HCT116 (cell line): ENCODE measurements at regions not wholly inside any gene's neighbourhood (a gene's known extent, or its start where the extent isn't known, plus 50 kb on each side); places are given as distances from the start of the nearest gene placed in this dataset.

ENCODE experiments used
- ATAC-seq: fragments of 200-7000 bp; cut with Tn5 transposase; 2 replicates; pipeline ENCODE4 v1.9.1; 2020; ENCODE audit warnings: mild to moderate bottlenecking, moderate library complexity
- BruUV-seq: library from RNA; stranded (reverse); fragments of 400-500 nt; replicated peaks from 2 replicates; lab custom pipeline; 2021; lab: Mats Ljungman, UMichigan
- CTCF ChIA-PET: fragments of 300-600 bp; sonication (Branson Sonifier 250); formaldehyde crosslinking; loops from one replicate; lab custom pipeline; 2021; ENCODE audit warnings: antibody characterized with exemption; lab: Charles Lee
- POLR2A ChIA-PET: fragments of 300-600, 350-600 bp; sonication (Branson Sonifier 250); formaldehyde crosslinking; loops from one replicate; lab custom pipeline; 2021; ENCODE audit warnings: antibody characterized with exemption; lab: Charles Lee
- RAD21 ChIA-PET, 2 experiments: fragments of 300-600 bp; sonication (Branson Sonifier 250); formaldehyde crosslinking; loops; one replicate each; lab custom pipeline; 2023; ENCODE audit warnings: low total read pairs in 2 of 2; ENCODE audit not compliant: uncharacterized antibody in 2 of 2, unreplicated experiment in 2 of 2, low non-redundant PET in 1 of 2; lab: Charles Lee
- DNase-seq: peaks from one replicate; pipeline ENCODE4 v3.0.0-alpha.2; 2010; ENCODE audit warnings: low read depth, low spot score
- H2AFZ ChIP-seq: fragments of 200-600 bp; shearing (Covaris generic), sonication (generic); 2 replicates; pipeline ENCODE4 v1.6.1; 2017; ENCODE audit warnings: low read depth, mixed run types, mixed read lengths, antibody characterized with exemption, low read length; ENCODE audit not compliant: poor library complexity, severe bottlenecking
- H3K27ac ChIP-seq: 2 replicates; pipeline ENCODE4 v1.5.1; 2012; ENCODE audit warnings: low read depth, low read length
- H3K27me3 ChIP-seq: fragments of 200-600 bp; sonication (generic); 2 replicates; pipeline ENCODE4 v1.6.1; 2016; ENCODE audit warnings: mixed run types, low read length, mixed read lengths; ENCODE audit not compliant: insufficient read depth
- H3K36me3 ChIP-seq, 2 experiments: fragments of 200-500 bp in 1 of 2; fragments of 200-600 bp in 1 of 2; sonication (Bioruptor generic) in 1 of 2; sonication (generic) in 1 of 2; 2 replicates each; pipeline versions ENCODE4 v1.5.1 to v1.6.1; 2014 to 2016; ENCODE audit warnings: low read length in 2 of 2, inconsistent platforms in 1 of 2, mixed read lengths in 1 of 2, mixed run types in 1 of 2; ENCODE audit not compliant: insufficient read depth in 2 of 2, control insufficient read depth in 1 of 2
- H3K4me1 ChIP-seq, 2 experiments: fragments of 200-600 bp in 1 of 2; sonication (generic) in 1 of 2; 2 replicates each; pipeline versions ENCODE4 v1.5.1 to v1.6.1; 2012 to 2017; ENCODE audit warnings: low read length in 2 of 2, inconsistent platforms in 1 of 2, mild to moderate bottlenecking in 1 of 2, mixed read lengths in 1 of 2, mixed run types in 1 of 2, moderate library complexity in 1 of 2; ENCODE audit not compliant: insufficient read depth in 2 of 2, control insufficient read depth in 1 of 2
- H3K4me2 ChIP-seq: fragments of 200-600 bp; sonication (generic); 2 replicates; pipeline ENCODE4 v1.6.1; 2017; ENCODE audit warnings: mixed run types, low read length, mixed read lengths
- H3K4me3 ChIP-seq, 2 experiments: fragments of 200-600 bp in 1 of 2; sonication (generic) in 1 of 2; replicated peaks in 1 of 2; 2 replicates each; pipeline ENCODE4 v1.5.1; 2011 to 2016; ENCODE audit warnings: low read length in 2 of 2, control low read depth in 1 of 2, low read depth in 1 of 2, mild to moderate bottlenecking in 1 of 2, mixed read lengths in 1 of 2, mixed run types in 1 of 2
- H3K79me2 ChIP-seq: fragments of 200-600 bp; sonication (generic); 2 replicates; pipeline ENCODE4 v1.6.1; 2017; ENCODE audit warnings: mild to moderate bottlenecking, mixed run types, low read length, moderate library complexity, mixed read lengths; ENCODE audit not compliant: insufficient read depth
- H3K9ac ChIP-seq: fragments of 200-600 bp; sonication (generic); 2 replicates; pipeline ENCODE4 v1.6.1; 2016; ENCODE audit warnings: low read length, mixed read lengths
- H3K9me2 ChIP-seq: fragments of 200-600 bp; sonication (generic), shearing (Covaris generic); 2 replicates; pipeline ENCODE4 v1.6.1; 2017; ENCODE audit warnings: mixed run types, mild to moderate bottlenecking, moderate library complexity; ENCODE audit not compliant: insufficient read depth
- H3K9me3 ChIP-seq, 2 experiments: fragments of 200-500 bp in 1 of 2; fragments of 200-600 bp in 1 of 2; sonication (Bioruptor generic) in 1 of 2; sonication (generic) in 1 of 2; 2 replicates each; pipeline ENCODE4 v1.6.1; 2014 to 2017; ENCODE audit warnings: low read length in 2 of 2, mixed read lengths in 2 of 2, inconsistent platforms in 1 of 2, low read depth in 1 of 2, mild to moderate bottlenecking in 1 of 2, mixed run types in 1 of 2, moderate library complexity in 1 of 2; ENCODE audit not compliant: control insufficient read depth in 1 of 2, insufficient read depth in 1 of 2
- H4K20me1 ChIP-seq: fragments of 200-600 bp; sonication (generic), shearing (Covaris generic); 2 replicates; pipeline ENCODE4 v1.6.1; 2017; ENCODE audit warnings: mixed run types, mild to moderate bottlenecking, moderate library complexity; ENCODE audit not compliant: insufficient read depth
- ATF3 ChIP-seq: IDR thresholded peaks from 2 replicates; pipeline ENCODE4 v1.6.1; 2012
- CEBPB ChIP-seq: IDR thresholded peaks from 2 replicates; pipeline ENCODE4 v1.6.1; 2012; ENCODE audit warnings: low read depth
- ELF1 ChIP-seq: IDR thresholded peaks from 2 replicates; pipeline ENCODE4 v1.6.1; 2012; ENCODE audit warnings: low read depth, borderline replicate concordance
- EZH2 ChIP-seq: fragments of 200-600 bp; sonication (generic); IDR thresholded peaks from 2 replicates; pipeline ENCODE4 v1.6.1; 2017; ENCODE audit warnings: antibody characterized with exemption, mixed run types
- EZH2phosphoT487 ChIP-seq: fragments of 200-600 bp; IDR thresholded peaks from 2 replicates; pipeline ENCODE4 v1.6.1; 2018; ENCODE audit warnings: antibody characterized with exemption, borderline replicate concordance
- JUND ChIP-seq: IDR thresholded peaks from 2 replicates; pipeline ENCODE4 v1.6.1; 2012
- POLR2A ChIP-seq: IDR thresholded peaks from 2 replicates; pipeline ENCODE4 v1.7.0; 2011; ENCODE audit warnings: borderline replicate concordance; ENCODE audit not compliant: insufficient read depth, insufficient read length; ENCODE audit errors: extremely low read depth
- REST ChIP-seq: IDR thresholded peaks from 2 replicates; pipeline ENCODE4 v1.6.1; 2012; ENCODE audit warnings: low read depth
- SIN3A ChIP-seq: IDR thresholded peaks from 2 replicates; pipeline ENCODE4 v1.6.1; 2012; ENCODE audit warnings: low read depth
- SP1 ChIP-seq: IDR thresholded peaks from 2 replicates; pipeline ENCODE4 v1.6.1; 2012; ENCODE audit warnings: low read depth
- ZBTB33 ChIP-seq: IDR thresholded peaks from 2 replicates; pipeline ENCODE4 v1.6.1; 2011; ENCODE audit warnings: mild to moderate bottlenecking, low read length, moderate library complexity; ENCODE audit not compliant: insufficient replicate concordance; ENCODE audit errors: extremely low read depth
- ZNF274 ChIP-seq: fragments of 200-500 bp; sonication (Bioruptor generic); IDR thresholded peaks from 2 replicates; pipeline ENCODE4 v1.6.1; 2014; ENCODE audit warnings: mild to moderate bottlenecking, low read depth, low read length, inconsistent platforms
- intact Hi-C: fragments of 100-400 bp; cut with micrococcal nuclease; formaldehyde crosslinking; loops from 2 replicates; pipeline ENCODE4 v1.10.0; 2022

GRCh38 chr12:126457776-126458175, 1392.5 kb downstream of the AACS start:
- Histone ChIP-seq H4K20me1 (no peaks in the 10 kb centered on the region), H3K36me3 (no peaks in the 10 kb centered on the region), H3K27ac (no peak overlapping the region), H3K9ac (no peak overlapping the region), H3K79me2 (no peaks in the 10 kb centered on the region), H2AFZ (no peak overlapping the region), H3K9me2 (no peaks in the 10 kb centered on the region), H3K4me1 (no peaks in the 10 kb centered on the region), H3K27me3 (no peaks in the 10 kb centered on the region), H3K4me2 (no peak overlapping the region), H3K9me3 (peaks cover 8 to 32% of the 10 kb centered on the region in 2 experiments; a peak in 2 of 4 replicates), H3K4me3 (no peak overlapping the region)
- CTCF ChIA-PET, result no interaction called here
- no peak for ATAC-seq
- intact Hi-C loops, result no loop called here
- TF ChIP-seq ZNF274 (no peak), EZH2phosphoT487 (no peak), ELF1 (no peak), ATF3 (no peak), JUND (no peak), SP1 (no peak), REST (no peak), ZBTB33 (no peak), SIN3A (no peak), POLR2A (no peak), EZH2 (no peak), CEBPB (no peak)
- no TSS peak for BruUV-seq
- POLR2A ChIA-PET, result no interaction called here
- no peak for DNase-seq
- RAD21 ChIA-PET, result no interaction called here
